Mesothelial cell of epicardium (in vitro differentiated cells): ENCODE measurements at regions not wholly inside any gene's neighbourhood (a gene's known extent, or its start where the extent isn't known, plus 50 kb on each side); places are given as distances from the start of the nearest gene placed in this dataset.

ENCODE experiments used
- DNase-seq, 2 experiments: peaks; one replicate each; pipeline ENCODE4 v3.0.0; 2021; ENCODE audit warnings: low spot score in 2 of 2; ENCODE audit not compliant: unreplicated experiment in 2 of 2
- H3K27ac Mint-ChIP-seq: 2 replicates; pipeline ENCODE4 v1.8.0; 2021; ENCODE audit warnings: mixed read lengths
- H3K27me3 Mint-ChIP-seq: 2 replicates; pipeline ENCODE4 v1.8.0; 2021; ENCODE audit warnings: low read depth, mixed read lengths
- H3K36me3 Mint-ChIP-seq: 2 replicates; pipeline ENCODE4 v1.8.0; 2021; ENCODE audit warnings: mixed read lengths
- H3K4me1 Mint-ChIP-seq: 2 replicates; pipeline ENCODE4 v1.8.0; 2021; ENCODE audit warnings: mixed read lengths
- H3K4me3 Mint-ChIP-seq: 2 replicates; pipeline ENCODE4 v1.8.0; 2021; ENCODE audit warnings: mild to moderate bottlenecking, moderate library complexity, mixed read lengths
- H3K9me3 Mint-ChIP-seq: 2 replicates; pipeline ENCODE4 v1.8.0; 2021; ENCODE audit warnings: mixed read lengths
- CTCF ChIP-seq: fragments of 200-600 bp; sonication (generic); IDR thresholded peaks from one replicate; pipeline ENCODE4 v1.5.0; 2021; ENCODE audit warnings: antibody characterized with exemption; ENCODE audit not compliant: unreplicated experiment

GRCh38 chr2:75952173-75952572 is 241.5 kb upstream of the GCFC2 start:
- H3K27ac Mint-ChIP-seq: no peak overlapping the region
- no peaks in the 10 kb centered on the region for H3K9me3 Mint-ChIP-seq
- no peak overlapping the region for H3K4me3 Mint-ChIP-seq
- DNase-seq: no peak
- peaks cover 1% of the 10 kb centered on the region for H3K27me3 Mint-ChIP-seq
- no peak for TF ChIP-seq CTCF
- H3K36me3 Mint-ChIP-seq: no peaks in the 10 kb centered on the region
- H3K4me1 Mint-ChIP-seq: no peaks in the 10 kb centered on the region

GRCh38 chr2:75949385-75950030 is 238.8 kb upstream of the GCFC2 start:
- H3K4me3 Mint-ChIP-seq: no peak overlapping the region
- TF ChIP-seq CTCF: no peak
- no peaks in the 10 kb centered on the region for H3K9me3 Mint-ChIP-seq
- peaks cover 1% of the 10 kb centered on the region for H3K27me3 Mint-ChIP-seq
- H3K36me3 Mint-ChIP-seq: no peaks in the 10 kb centered on the region
- no peak overlapping the region for H3K27ac Mint-ChIP-seq
- DNase-seq: no peak
- H3K4me1 Mint-ChIP-seq: no peaks in the 10 kb centered on the region

- TF ChIP-seq CTCF: no peak
- Mint-ChIP-seq H3K27me3 (peaks cover 2% of the 10 kb centered on the region), H3K36me3 (no peaks in the 10 kb centered on the region), H3K4me3 (no peak overlapping the region), H3K4me1 (no peaks in the 10 kb centered on the region), H3K27ac (no peak overlapping the region), H3K9me3 (peaks cover 15% of the 10 kb centered on the region)
- no peak for DNase-seq
These were observed 225.6 kb upstream of the GCFC2 start for GRCh38 chr2:75936311-75936710.

GRCh38 chr2:75932996-75933395 is 222.3 kb upstream of the GCFC2 start:
- Mint-ChIP-seq H3K9me3 (no peaks in the 10 kb centered on the region), H3K4me3 (no peak overlapping the region), H3K27ac (no peak overlapping the region), H3K27me3 (peaks cover 2% of the 10 kb centered on the region), H3K4me1 (no peaks in the 10 kb centered on the region), H3K36me3 (no peaks in the 10 kb centered on the region)
- no peak for TF ChIP-seq CTCF
- no peak for DNase-seq

- DNase-seq: no peak
- Mint-ChIP-seq H3K9me3 (no peaks in the 10 kb centered on the region), H3K27ac (no peak overlapping the region), H3K27me3 (no peaks in the 10 kb centered on the region), H3K4me3 (no peak overlapping the region), H3K36me3 (no peaks in the 10 kb centered on the region), H3K4me1 (peaks cover 1% of the 10 kb centered on the region)
- no peak for TF ChIP-seq CTCF
These were observed 217.4 kb upstream of the GCFC2 start for GRCh38 chr2:75928093-75928492.
